ENCODE measurements at regions not wholly inside any gene's neighbourhood (a gene's known extent, or its start where the extent isn't known, plus 50 kb on each side); places are given as distances from the start of the nearest gene placed in this dataset.

DNA sequence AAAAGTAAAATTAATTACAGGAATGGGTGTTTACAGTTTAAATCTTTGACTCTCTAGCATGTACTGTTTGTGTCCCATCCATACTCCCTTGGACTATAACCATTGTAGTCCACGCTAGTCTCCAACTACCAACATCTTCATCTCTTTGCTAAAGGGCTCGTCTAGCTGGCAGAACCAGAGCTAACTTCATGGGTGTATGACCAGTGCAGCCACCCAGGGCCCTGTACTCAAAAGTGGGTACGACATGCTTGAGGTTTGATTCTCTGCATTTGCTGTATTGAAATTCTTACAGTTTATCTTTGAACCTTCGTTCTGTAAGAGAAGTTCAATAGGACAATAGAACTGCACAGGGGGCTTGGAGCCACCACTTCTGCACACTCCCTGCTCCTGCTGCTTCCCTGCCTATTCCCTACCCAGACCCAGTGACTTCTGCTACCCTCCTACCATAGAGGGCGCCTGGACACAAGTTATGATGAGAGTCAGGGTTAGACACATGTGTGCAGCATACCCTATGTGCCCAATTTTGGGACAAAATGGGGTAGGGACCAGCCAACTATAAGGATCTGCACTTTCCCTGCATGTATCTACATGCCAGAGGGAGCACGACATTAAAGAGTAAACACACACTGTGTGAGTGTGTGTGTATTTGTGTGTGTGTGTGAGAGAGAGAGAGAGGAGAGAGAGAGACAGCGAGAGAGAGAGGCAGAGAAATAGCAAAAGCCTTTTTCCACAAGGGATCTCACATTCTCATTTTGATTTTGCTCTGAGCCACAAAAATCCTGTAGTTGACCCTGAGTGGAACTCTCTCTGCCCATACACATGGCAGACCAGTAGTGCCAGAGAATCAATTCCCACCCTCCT lies 59.0 kb upstream of the NECTIN3 start:
- no peak for DNase-seq
